HFF-Myc (cell line): ENCODE measurements at regions not wholly inside any gene's neighbourhood (a gene's known extent, or its start where the extent isn't known, plus 50 kb on each side); places are given as distances from the start of the nearest gene placed in this dataset.

Source experiments
- DNase-seq: peaks from one replicate; pipeline ENCODE4 v3.0.0-alpha.2; 2011; ENCODE audit warnings: low read depth; ENCODE audit errors: extremely low read depth
- H3K4me3 ChIP-seq: replicated peaks from 2 replicates; pipeline ENCODE4 v1.5.1; 2011; ENCODE audit warnings: low read depth, mild to moderate bottlenecking, control low read depth, low read length
- TF ChIP-seq, protein P1 (sequence below): IDR thresholded peaks from 2 replicates; pipeline ENCODE4 v1.5.1; 2012; ENCODE audit warnings: mild to moderate bottlenecking, low read depth, low read length, control low read depth; ENCODE audit errors: missing control alignments

DNA sequence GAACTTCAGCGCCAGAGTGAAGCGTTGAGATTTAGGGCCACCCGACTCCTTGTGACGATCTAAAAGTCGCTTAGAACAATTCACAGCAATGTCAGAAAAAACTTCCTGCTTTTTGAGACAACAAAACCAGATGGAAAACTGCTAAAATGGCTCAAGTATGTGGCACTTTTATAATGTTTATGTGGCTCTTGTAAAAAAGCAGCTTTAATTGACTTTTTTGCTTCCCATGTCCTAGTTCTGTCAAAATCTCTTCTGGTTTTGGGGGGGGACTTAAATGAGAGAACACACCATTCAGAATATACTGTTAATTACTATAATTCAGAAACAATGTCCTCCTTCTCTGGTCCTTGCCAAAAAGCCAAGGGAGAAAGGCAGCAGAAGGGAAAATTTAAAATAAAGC lies 154.7 kb upstream of the LSM14A start:
- no peak for DNase-seq
- no peak overlapping the region for H3K4me3 ChIP-seq
- TF ChIP-seq, protein P1, sequence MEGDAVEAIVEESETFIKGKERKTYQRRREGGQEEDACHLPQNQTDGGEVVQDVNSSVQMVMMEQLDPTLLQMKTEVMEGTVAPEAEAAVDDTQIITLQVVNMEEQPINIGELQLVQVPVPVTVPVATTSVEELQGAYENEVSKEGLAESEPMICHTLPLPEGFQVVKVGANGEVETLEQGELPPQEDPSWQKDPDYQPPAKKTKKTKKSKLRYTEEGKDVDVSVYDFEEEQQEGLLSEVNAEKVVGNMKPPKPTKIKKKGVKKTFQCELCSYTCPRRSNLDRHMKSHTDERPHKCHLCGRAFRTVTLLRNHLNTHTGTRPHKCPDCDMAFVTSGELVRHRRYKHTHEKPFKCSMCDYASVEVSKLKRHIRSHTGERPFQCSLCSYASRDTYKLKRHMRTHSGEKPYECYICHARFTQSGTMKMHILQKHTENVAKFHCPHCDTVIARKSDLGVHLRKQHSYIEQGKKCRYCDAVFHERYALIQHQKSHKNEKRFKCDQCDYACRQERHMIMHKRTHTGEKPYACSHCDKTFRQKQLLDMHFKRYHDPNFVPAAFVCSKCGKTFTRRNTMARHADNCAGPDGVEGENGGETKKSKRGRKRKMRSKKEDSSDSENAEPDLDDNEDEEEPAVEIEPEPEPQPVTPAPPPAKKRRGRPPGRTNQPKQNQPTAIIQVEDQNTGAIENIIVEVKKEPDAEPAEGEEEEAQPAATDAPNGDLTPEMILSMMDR = no peak

DNA sequence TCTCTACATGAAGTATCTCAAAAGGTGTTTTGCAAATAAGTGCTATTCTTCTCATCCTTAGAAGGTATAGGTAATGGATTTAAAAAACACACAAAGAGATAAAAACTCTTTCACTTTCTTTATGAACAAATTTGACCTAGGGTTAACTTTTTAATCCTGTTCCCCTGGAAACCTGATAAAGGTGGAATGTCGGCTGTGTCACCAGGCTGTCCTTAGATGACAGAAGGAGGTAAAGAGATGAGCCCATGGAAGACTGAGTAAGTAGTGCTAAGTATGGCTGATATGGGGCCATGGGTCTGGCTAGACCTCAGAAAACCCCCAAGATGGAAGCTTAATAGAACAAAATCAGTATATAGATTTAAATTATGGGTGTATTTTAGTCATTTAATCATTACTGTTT lies 153.8 kb upstream of the LSM14A start:
- no peak for DNase-seq
- no peak overlapping the region for H3K4me3 ChIP-seq
- TF ChIP-seq, protein P1 = no peak

DNA sequence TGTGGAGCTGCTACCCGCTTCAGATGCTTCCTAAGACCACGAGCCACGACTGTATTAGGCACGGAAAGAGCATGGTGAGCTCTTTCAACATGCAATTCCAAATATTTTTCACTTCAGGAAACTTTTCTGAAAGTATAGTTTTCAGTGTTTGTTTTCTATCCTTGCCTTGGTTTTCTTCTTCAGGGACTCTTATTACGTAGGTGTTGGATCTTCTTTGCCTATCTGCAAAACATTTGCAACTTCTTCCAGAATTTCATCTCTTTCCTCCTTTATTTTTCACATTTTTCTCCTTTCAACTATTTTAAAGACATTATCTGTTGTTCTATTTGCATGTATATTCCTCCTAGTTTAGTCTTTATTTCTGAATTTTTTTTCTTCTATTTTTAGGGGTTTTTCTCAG lies 148.9 kb upstream of the LSM14A start:
- H3K4me3 ChIP-seq = no peak overlapping the region
- TF ChIP-seq, protein P1 = no peak
- no peak for DNase-seq

DNA sequence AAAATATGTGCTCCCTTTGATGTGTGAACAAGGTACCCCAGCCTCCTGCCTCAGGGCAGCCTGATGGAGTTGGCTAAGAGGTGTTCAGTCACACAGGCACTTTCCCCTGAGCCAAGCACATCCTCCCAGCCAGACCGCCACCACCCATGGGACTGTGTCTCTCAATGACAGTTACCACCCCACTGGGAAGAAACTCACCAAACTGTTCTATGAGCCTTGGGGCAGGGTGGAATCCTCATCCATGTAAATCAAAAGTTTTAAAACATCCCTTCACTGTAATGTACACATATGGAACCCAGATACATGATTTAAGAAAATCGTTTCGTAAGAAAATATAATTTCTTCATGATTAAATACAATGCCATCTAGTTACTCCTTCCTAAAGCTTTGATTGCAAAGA lies 138.4 kb upstream of the LSM14A start:
- DNase-seq = no peak
- TF ChIP-seq, protein P1 = no peak
- H3K4me3 ChIP-seq = no peak overlapping the region

DNA sequence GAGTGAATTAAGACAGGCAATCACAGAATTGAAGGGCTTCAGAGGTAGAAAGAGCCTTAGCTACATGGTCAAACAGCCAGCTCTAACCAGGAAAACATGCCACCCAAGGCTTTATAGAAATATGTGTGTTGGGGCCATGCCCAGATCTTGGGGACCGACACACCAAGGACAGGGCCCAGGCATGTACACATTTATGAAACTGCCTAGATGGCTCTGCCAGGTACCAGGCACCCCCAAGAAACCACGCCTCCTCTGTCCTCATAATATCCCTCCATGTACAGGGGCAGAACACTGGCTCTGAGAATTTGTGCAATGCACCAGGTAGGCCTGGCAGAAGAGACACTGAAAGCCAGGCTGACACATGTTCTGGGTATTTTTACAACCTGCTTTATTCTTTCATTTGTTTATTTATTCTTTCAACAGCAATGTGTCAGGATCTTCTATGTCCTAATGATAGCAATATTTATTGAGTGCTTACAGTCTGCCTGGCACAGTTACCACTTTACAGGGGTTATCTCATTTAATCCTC lies 137.9 kb upstream of the LSM14A start:
- TF ChIP-seq, protein P1 = no peak
- DNase-seq = no peak
- no peak overlapping the region for H3K4me3 ChIP-seq

DNA sequence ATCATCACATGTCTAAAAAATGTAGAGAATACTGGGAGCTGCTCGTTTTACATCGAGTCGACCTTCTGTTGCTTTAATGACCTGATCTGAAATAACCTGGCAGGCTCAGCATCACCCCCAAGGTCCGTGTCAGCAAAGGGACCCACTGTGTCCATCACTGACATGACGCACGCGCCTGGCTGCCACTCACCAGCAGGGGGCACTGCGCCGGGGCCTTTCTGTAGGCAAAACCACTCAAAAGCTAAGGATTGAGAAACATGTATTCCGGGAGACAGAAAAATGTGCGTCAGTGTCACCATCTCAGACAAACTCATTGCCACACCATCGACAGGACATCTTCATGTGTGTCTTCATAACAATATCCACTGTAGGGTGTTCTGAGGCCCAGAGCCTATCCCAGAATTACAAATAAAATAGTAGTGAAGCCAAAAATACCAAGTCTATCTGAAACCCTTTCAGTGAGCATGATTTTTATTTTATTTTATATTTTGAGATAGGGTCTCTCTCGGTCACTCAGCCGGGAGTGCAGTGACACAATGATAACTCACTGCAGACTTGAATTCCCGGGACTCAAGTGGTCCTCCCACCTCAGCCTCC lies 130.3 kb upstream of the LSM14A start:
- H3K4me3 ChIP-seq = no peak overlapping the region
- TF ChIP-seq, protein P1 = peak; percentile 99
- DNase-seq = peak; percentile 16

DNA sequence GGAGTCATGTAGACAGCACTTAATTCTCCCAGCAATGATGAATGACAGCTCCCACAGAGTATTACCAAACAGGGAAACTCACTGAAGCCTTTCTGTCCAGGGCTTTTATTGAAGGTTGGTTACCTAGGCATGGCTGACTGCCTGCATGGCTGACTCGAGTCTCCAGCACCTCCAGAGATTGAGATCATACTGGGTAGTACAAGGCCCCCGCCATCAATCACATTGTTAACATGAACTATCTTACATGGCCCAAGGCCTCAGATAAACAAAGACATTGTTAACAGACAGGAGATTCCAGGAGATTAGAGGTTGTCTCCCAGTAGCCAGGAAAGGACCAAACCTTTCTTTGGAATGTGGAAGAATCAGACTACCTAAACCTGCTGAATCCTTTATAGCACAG lies 128.3 kb upstream of the LSM14A start:
- no peak overlapping the region for H3K4me3 ChIP-seq
- TF ChIP-seq, protein P1 = no peak
- no peak for DNase-seq
